IMR-90 (cell line): ENCODE measurements at regions not wholly inside any gene's neighbourhood (a gene's known extent, or its start where the extent isn't known, plus 50 kb on each side); places are given as distances from the start of the nearest gene placed in this dataset.

Experiments used
- CEBPB ChIP-seq: IDR thresholded peaks from 2 replicates; pipeline ENCODE4 v1.6.1; 2012; ENCODE audit warnings: low read depth, low read length, improper control_type of control experiment
- RAD21 ChIP-seq: IDR thresholded peaks from 2 replicates; pipeline ENCODE4 v1.6.1; 2012; ENCODE audit warnings: low read length, improper control_type of control experiment
- RFX5 ChIP-seq: IDR thresholded peaks from 2 replicates; pipeline ENCODE4 v1.8.0; 2012; ENCODE audit warnings: low read depth, mild to moderate bottlenecking, low read length, moderate library complexity
- SMC3 ChIP-seq: fragments of 150-350 bp; IDR thresholded peaks from 2 replicates; pipeline ENCODE4 v1.6.1; 2016; ENCODE audit warnings: low read depth, mild to moderate bottlenecking, antibody characterized with exemption, low read length, moderate library complexity
- TF ChIP-seq, protein P1 (sequence below): conservative IDR thresholded peaks from 2 replicates; pipeline ENCODE4 v1.5.1; 2012; ENCODE audit warnings: mild to moderate bottlenecking, low read depth, low read length, improper control_type of control experiment

GRCh38 chr12:107448198-107448597, 237.4 kb upstream of the PWP1 start:
- TF ChIP-seq RFX5 (no peak), RAD21 (peak; percentile 36), SMC3 (peak; percentile 52), CEBPB (no peak)
- TF ChIP-seq, protein P1, sequence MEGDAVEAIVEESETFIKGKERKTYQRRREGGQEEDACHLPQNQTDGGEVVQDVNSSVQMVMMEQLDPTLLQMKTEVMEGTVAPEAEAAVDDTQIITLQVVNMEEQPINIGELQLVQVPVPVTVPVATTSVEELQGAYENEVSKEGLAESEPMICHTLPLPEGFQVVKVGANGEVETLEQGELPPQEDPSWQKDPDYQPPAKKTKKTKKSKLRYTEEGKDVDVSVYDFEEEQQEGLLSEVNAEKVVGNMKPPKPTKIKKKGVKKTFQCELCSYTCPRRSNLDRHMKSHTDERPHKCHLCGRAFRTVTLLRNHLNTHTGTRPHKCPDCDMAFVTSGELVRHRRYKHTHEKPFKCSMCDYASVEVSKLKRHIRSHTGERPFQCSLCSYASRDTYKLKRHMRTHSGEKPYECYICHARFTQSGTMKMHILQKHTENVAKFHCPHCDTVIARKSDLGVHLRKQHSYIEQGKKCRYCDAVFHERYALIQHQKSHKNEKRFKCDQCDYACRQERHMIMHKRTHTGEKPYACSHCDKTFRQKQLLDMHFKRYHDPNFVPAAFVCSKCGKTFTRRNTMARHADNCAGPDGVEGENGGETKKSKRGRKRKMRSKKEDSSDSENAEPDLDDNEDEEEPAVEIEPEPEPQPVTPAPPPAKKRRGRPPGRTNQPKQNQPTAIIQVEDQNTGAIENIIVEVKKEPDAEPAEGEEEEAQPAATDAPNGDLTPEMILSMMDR: peak; percentile 45
